Upper lobe of right lung (tissue), 1 donor: ENCODE measurements at regions not wholly inside any gene's neighbourhood (a gene's known extent, or its start where the extent isn't known, plus 50 kb on each side); places are given as distances from the start of the nearest gene placed in this dataset.

Experiments
- ATAC-seq: fragments of 200-7000 bp; cut with Tn5 transposase; one replicate; pipeline ENCODE4 v1.9.1; 2020; ENCODE audit warnings: mild to moderate bottlenecking, moderate library complexity
- DNase-seq: peaks from one replicate; pipeline ENCODE4 v3.0.0-alpha.2; 2020
- H3K27ac ChIP-seq: fragments of 200-600 bp; one replicate; pipeline ENCODE4 v1.8.0; 2022
- H3K27me3 ChIP-seq: fragments of 200-600 bp; one replicate; pipeline ENCODE4 v1.8.0; 2022; ENCODE audit warnings: mild to moderate bottlenecking
- H3K36me3 ChIP-seq: fragments of 200-600 bp; one replicate; pipeline ENCODE4 v1.8.0; 2022
- H3K4me1 ChIP-seq: fragments of 200-600 bp; one replicate; pipeline ENCODE4 v1.8.0; 2022
- H3K4me3 ChIP-seq: fragments of 200-600 bp; one replicate; pipeline ENCODE4 v1.8.0; 2022; ENCODE audit warnings: mild to moderate bottlenecking
- H3K9me3 ChIP-seq: fragments of 200-600 bp; one replicate; pipeline ENCODE4 v1.8.0; 2022
- CTCF ChIP-seq: fragments of 200-600 bp; IDR thresholded peaks from one replicate; pipeline ENCODE4 v1.8.0; 2022; ENCODE audit warnings: antibody characterized with exemption
- intact Hi-C: fragments of 100-400 bp; cut with DNase I; formaldehyde crosslinking; loops from one replicate; pipeline ENCODE4 v1.11.0; 2022
- donor health status: DM: no; HTN: yes; CAD: no; lungs with severe emphysema.

- Histone ChIP-seq H3K27me3 (no peaks in the 10 kb centered on the region), H3K4me1 (no peaks in the 10 kb centered on the region), H3K4me3 (no peak overlapping the region), H3K36me3 (no peaks in the 10 kb centered on the region), H3K9me3 (no peaks in the 10 kb centered on the region), H3K27ac (no peak overlapping the region)
- intact Hi-C loops = no loop called here
- no peak for ATAC-seq
- no peak for DNase-seq
- TF ChIP-seq CTCF = no peak
These were observed 210.3 kb downstream of the CHRM2 start for GRCh38 chr7:137078781-137079180.

- Histone ChIP-seq H3K27ac (no peak overlapping the region), H3K4me3 (no peak overlapping the region), H3K27me3 (no peaks in the 10 kb centered on the region), H3K36me3 (no peaks in the 10 kb centered on the region), H3K9me3 (no peaks in the 10 kb centered on the region), H3K4me1 (no peaks in the 10 kb centered on the region)
- no peak for DNase-seq
- no peak for ATAC-seq
- TF ChIP-seq CTCF = no peak
- intact Hi-C loops = no loop called here
These were observed 206.1 kb downstream of the CHRM2 start for GRCh38 chr7:137074391-137075030.

GRCh38 chr7:137073571-137074325, 205.3 kb downstream of the CHRM2 start:
- Histone ChIP-seq H3K9me3 (no peaks in the 10 kb centered on the region), H3K27ac (no peak overlapping the region), H3K36me3 (no peaks in the 10 kb centered on the region), H3K4me1 (no peaks in the 10 kb centered on the region), H3K4me3 (no peak overlapping the region), H3K27me3 (no peaks in the 10 kb centered on the region)
- no peak for ATAC-seq
- intact Hi-C loops = no loop called here
- no peak for TF ChIP-seq CTCF
- DNase-seq = no peak
